CD14-positive monocyte (primary cell): ENCODE measurements at regions not wholly inside any gene's neighbourhood (a gene's known extent, or its start where the extent isn't known, plus 50 kb on each side); places are given as distances from the start of the nearest gene placed in this dataset.

Source experiments
- DNase-seq, 3 donors: peaks; one replicate each; pipeline ENCODE4 v3.0.0-alpha.2; 2011 to 2022
- H2AFZ ChIP-seq: 2 replicates; pipeline ENCODE4 v1.6.0; 2012; ENCODE audit warnings: mild to moderate bottlenecking, low read depth, low read length, inconsistent platforms; ENCODE audit not compliant: insufficient read depth, poor library complexity, severe bottlenecking
- H3K27ac ChIP-seq, 2 donors: 1 replicate in 1 of 2; 2 replicates in 1 of 2; pipeline ENCODE4 v1.5.1; 2012 to 2013; ENCODE audit warnings: low read length in 2 of 2, control low read depth in 1 of 2, inconsistent platforms in 1 of 2, low read depth in 1 of 2, mild to moderate bottlenecking in 1 of 2
- H3K27me3 ChIP-seq, 2 donors: one replicate each; pipeline versions ENCODE4 v1.6.0 to v1.6.1; 2011 to 2013; ENCODE audit warnings: low read length in 2 of 2; ENCODE audit not compliant: control insufficient read depth in 2 of 2, insufficient read depth in 2 of 2
- H3K36me3 ChIP-seq, 2 donors: replicated peaks in 1 of 2; 1 replicate in 1 of 2; 2 replicates in 1 of 2; pipeline versions ENCODE4 v1.5.1 to v1.6.1; 2012 to 2013; ENCODE audit warnings: low read length in 2 of 2, control low read depth in 1 of 2, inconsistent platforms in 1 of 2, mild to moderate bottlenecking in 1 of 2; ENCODE audit not compliant: insufficient read depth in 2 of 2, control insufficient read depth in 1 of 2
- H3K4me1 ChIP-seq, 2 donors: 1 replicate in 1 of 2; 2 replicates in 1 of 2; pipeline versions ENCODE4 v1.5.1 to v1.6.1; 2012 to 2013; ENCODE audit warnings: low read length in 2 of 2, control low read depth in 1 of 2, inconsistent platforms in 1 of 2, mild to moderate bottlenecking in 1 of 2, moderate library complexity in 1 of 2; ENCODE audit not compliant: insufficient read depth in 2 of 2, control insufficient read depth in 1 of 2
- H3K4me2 ChIP-seq: replicated peaks from 2 replicates; pipeline ENCODE3; 2012; ENCODE audit warnings: low read length, moderate library complexity, mild to moderate bottlenecking; ENCODE audit not compliant: poor library complexity, severe bottlenecking; ENCODE audit errors: extremely low read depth
- H3K4me3 ChIP-seq, 3 experiments: fragments of 200-600 bp in 1 of 3; sonication (generic) in 1 of 3; replicated peaks in 1 of 3; 1 replicate in 2 of 3; 2 replicates in 1 of 3; pipeline ENCODE4 v1.5.1; 2011 to 2013; ENCODE audit warnings: low read length in 3 of 3, mild to moderate bottlenecking in 3 of 3, control low read depth in 2 of 3, low read depth in 2 of 3, inconsistent platforms in 1 of 3, moderate library complexity in 1 of 3
- H3K79me2 ChIP-seq: 2 replicates; pipeline ENCODE4 v1.6.0; 2012; ENCODE audit warnings: mild to moderate bottlenecking, control low read depth, inconsistent platforms, low read length, moderate library complexity; ENCODE audit not compliant: insufficient read depth
- H3K9ac ChIP-seq: 2 replicates; pipeline ENCODE4 v1.6.0; 2017; ENCODE audit warnings: low read length, mild to moderate bottlenecking; ENCODE audit not compliant: insufficient read depth, poor library complexity, severe bottlenecking
- H3K9me3 ChIP-seq, 2 donors: replicated peaks in 1 of 2; 1 replicate in 1 of 2; 2 replicates in 1 of 2; pipeline versions ENCODE4 v1.5.1 to v1.6.1; 2012 to 2013; ENCODE audit warnings: low read length in 2 of 2, control low read depth in 1 of 2; ENCODE audit not compliant: control insufficient read depth in 1 of 2, insufficient read depth in 1 of 2
- H4K20me1 ChIP-seq: 2 replicates; pipeline ENCODE4 v1.6.0; 2012; ENCODE audit warnings: mild to moderate bottlenecking, low read length, control low read depth, moderate library complexity; ENCODE audit not compliant: insufficient read depth
- H3K27ac Mint-ChIP-seq, 7 donors: one replicate each; pipeline ENCODE4 v1.8.0; 2020; ENCODE audit warnings: mild to moderate bottlenecking in 7 of 7, mixed read lengths in 7 of 7, moderate library complexity in 6 of 7, inconsistent platforms in 2 of 7
- H3K27me3 Mint-ChIP-seq, 3 donors: one replicate each; pipeline ENCODE4 v1.8.0; 2021 to 2022; ENCODE audit warnings: low read depth in 3 of 3, mild to moderate bottlenecking in 3 of 3, mixed read lengths in 3 of 3, moderate library complexity in 3 of 3, inconsistent platforms in 1 of 3
- H3K36me3 Mint-ChIP-seq, 2 donors: one replicate each; pipeline ENCODE4 v1.8.0; 2020; ENCODE audit warnings: mixed read lengths in 2 of 2, inconsistent platforms in 1 of 2, mild to moderate bottlenecking in 1 of 2
- H3K4me1 Mint-ChIP-seq: one replicate; pipeline ENCODE4 v1.8.0; 2020; ENCODE audit warnings: mild to moderate bottlenecking, mixed read lengths
- H3K4me3 Mint-ChIP-seq, 2 donors: one replicate each; pipeline ENCODE4 v1.8.0; 2020; ENCODE audit warnings: mild to moderate bottlenecking in 2 of 2, mixed read lengths in 2 of 2, moderate library complexity in 1 of 2
- H3K9me3 Mint-ChIP-seq, 7 donors: one replicate each; pipeline ENCODE4 v1.8.0; 2020 to 2022; ENCODE audit warnings: mixed read lengths in 7 of 7, mild to moderate bottlenecking in 6 of 7, moderate library complexity in 6 of 7, inconsistent platforms in 2 of 7
- CTCF ChIP-seq: fragments of 200-600 bp; IDR thresholded peaks from one replicate; pipeline ENCODE4 v1.8.0; 2022; ENCODE audit warnings: antibody characterized with exemption, mild to moderate bottlenecking
- WGBS: methylation state at CpG from one replicate; pipeline ENCODE4 v1.1.5; 2013; ENCODE audit warnings: missing lambda C conversion rate; ENCODE audit not compliant: insufficient coverage; 5-methylcytosine and 5-hydroxymethylcytosine counted together
- intact Hi-C, 2 donors: fragments of 100-400 bp; cut with micrococcal nuclease; formaldehyde crosslinking; loops; one replicate each; pipeline versions ENCODE4 v1.15.0 to v1.15.1; 2023

GRCh38 chr7:131944556-131945069, 388.2 kb upstream of the PODXL start:
- H3K27me3 ChIP-seq = peaks cover 0 to 14% of the 10 kb centered on the region in 2 donors
- H3K9me3 ChIP-seq = no peaks in the 10 kb centered on the region
- H3K4me3 ChIP-seq = no peak overlapping the region
- Mint-ChIP-seq H3K9me3 (peaks cover 0 to 2% (median 1%) of the 10 kb centered on the region in 7 donors), H3K36me3 (no peaks in the 10 kb centered on the region), H3K27me3 (peaks cover 16 to 28% (median 18%) of the 10 kb centered on the region in 3 donors), H3K27ac (no peak overlapping the region), H3K4me1 (no peaks in the 10 kb centered on the region), H3K4me3 (no peak overlapping the region)
- H4K20me1 ChIP-seq = no peaks in the 10 kb centered on the region
- no peak for DNase-seq
- H3K9ac ChIP-seq = no peak overlapping the region
- WGBS = 85% methylated on average over 2 of the region's 8 CpGs
- no peaks in the 10 kb centered on the region for H3K36me3 ChIP-seq
- no peak overlapping the region for H3K27ac ChIP-seq
- no peak overlapping the region for H3K4me2 ChIP-seq
- intact Hi-C loops = no loop called here
- no peaks in the 10 kb centered on the region for H3K4me1 ChIP-seq
- no peak overlapping the region for H2AFZ ChIP-seq
- no peaks in the 10 kb centered on the region for H3K79me2 ChIP-seq
- no peak for TF ChIP-seq CTCF

GRCh38 chr7:131943646-131944045, 387.2 kb upstream of the PODXL start:
- Mint-ChIP-seq H3K36me3 (no peaks in the 10 kb centered on the region), H3K27ac (peak overlapping the region in 1 of 7 donors; percentile 52), H3K27me3 (peaks cover 16 to 28% (median 18%) of the 10 kb centered on the region in 3 donors), H3K4me3 (no peak overlapping the region), H3K4me1 (no peaks in the 10 kb centered on the region), H3K9me3 (peaks cover 0 to 2% (median 1%) of the 10 kb centered on the region in 7 donors)
- no peak overlapping the region for H3K4me2 ChIP-seq
- H3K9ac ChIP-seq = no peak overlapping the region
- no peaks in the 10 kb centered on the region for H3K36me3 ChIP-seq
- peaks cover 0 to 14% of the 10 kb centered on the region in 2 donors for H3K27me3 ChIP-seq
- no peak overlapping the region for H3K4me3 ChIP-seq
- H4K20me1 ChIP-seq = no peaks in the 10 kb centered on the region
- H3K79me2 ChIP-seq = no peaks in the 10 kb centered on the region
- WGBS = 80% methylated on average over 5 of the region's 7 CpGs
- H3K9me3 ChIP-seq = no peaks in the 10 kb centered on the region
- no peaks in the 10 kb centered on the region for H3K4me1 ChIP-seq
- no peak for DNase-seq
- intact Hi-C loops = no loop called here
- no peak overlapping the region for H2AFZ ChIP-seq
- H3K27ac ChIP-seq = no peak overlapping the region
- TF ChIP-seq CTCF = no peak
